Endothelial cell of umbilical vein (primary cell): ENCODE measurements at regions not wholly inside any gene's neighbourhood (a gene's known extent, or its start where the extent isn't known, plus 50 kb on each side); places are given as distances from the start of the nearest gene placed in this dataset.

Source experiments
- BruUV-seq: library from RNA; stranded (reverse); fragments of 400-500 nt; replicated peaks from 2 replicates; lab custom pipeline; 2021; lab: Mats Ljungman, UMichigan
- CTCF ChIA-PET: fragments of 300-600, 350-600 bp; sonication (Branson Sonifier 250); formaldehyde crosslinking; loops from one replicate; lab custom pipeline; 2021; ENCODE audit warnings: antibody characterized with exemption, inconsistent platforms; lab: Charles Lee
- POLR2A ChIA-PET: fragments of 300-600, 350-600 bp; sonication (Branson Sonifier 250); formaldehyde crosslinking; loops from one replicate; lab custom pipeline; 2021; ENCODE audit warnings: antibody characterized with exemption, inconsistent platforms; lab: Charles Lee
- DNase-seq: peaks from one replicate; pipeline ENCODE4 v3.0.0-alpha.2; 2011; ENCODE audit warnings: low read depth, low spot score
- FAIRE-seq: peaks from 2 replicates; lab custom pipeline; 2011; peaks lifted over from hg19 to GRCh38; lab: Jason Lieb, UNC
- H2AFZ ChIP-seq: 2 replicates; pipeline ENCODE4 v1.6.0; 2012; ENCODE audit warnings: low read depth, low read length, control low read depth, inconsistent platforms
- H3K27ac ChIP-seq: 2 replicates; pipeline ENCODE4 v1.5.1; 2011; ENCODE audit warnings: low read depth, mild to moderate bottlenecking, control low read depth, low read length, moderate library complexity; ENCODE audit not compliant: insufficient read depth
- H3K27me3 ChIP-seq, 2 experiments: 2 replicates each; pipeline versions ENCODE4 v1.6.0 to v1.6.1; 2011; ENCODE audit warnings: low read length in 2 of 2, mixed read lengths in 1 of 2; ENCODE audit not compliant: control insufficient read depth in 2 of 2, insufficient read depth in 2 of 2
- H3K36me3 ChIP-seq, 2 experiments: 2 replicates in 1 of 2; 3 replicates in 1 of 2; pipeline ENCODE4 v1.5.1; 2011; ENCODE audit warnings: low read length in 2 of 2, mild to moderate bottlenecking in 1 of 2, moderate library complexity in 1 of 2; ENCODE audit not compliant: control insufficient read depth in 2 of 2, insufficient read depth in 2 of 2; ENCODE audit errors: extremely low read depth in 1 of 2
- H3K4me1 ChIP-seq: 3 replicates; pipeline ENCODE4 v1.5.1; 2011; ENCODE audit warnings: mild to moderate bottlenecking, low read length; ENCODE audit not compliant: control insufficient read depth, insufficient read depth; ENCODE audit errors: extremely low read depth
- H3K4me2 ChIP-seq: 2 replicates; pipeline ENCODE4 v1.6.1; 2011; ENCODE audit warnings: low read length, control low read depth, mixed read lengths; ENCODE audit not compliant: insufficient read depth
- H3K4me3 ChIP-seq, 3 experiments: fragments of 200-600 bp in 1 of 3; sonication (generic), shearing (Covaris generic) in 1 of 3; replicated peaks in 1 of 3; 2 replicates each; pipeline ENCODE4 v1.5.1; 2011 to 2016; ENCODE audit warnings: control low read depth in 3 of 3, low read length in 3 of 3, mild to moderate bottlenecking in 2 of 3, inconsistent platforms in 1 of 3, low read depth in 1 of 3, moderate library complexity in 1 of 3; ENCODE audit not compliant: insufficient read depth in 1 of 3
- H3K79me2 ChIP-seq: 2 replicates; pipeline ENCODE4 v1.6.0; 2012; ENCODE audit warnings: low read length, inconsistent platforms; ENCODE audit not compliant: control insufficient read depth, insufficient read depth
- H3K9ac ChIP-seq: replicated peaks from 2 replicates; pipeline ENCODE3; 2011; ENCODE audit warnings: low read length, control low read depth; ENCODE audit not compliant: insufficient read depth; ENCODE audit errors: extremely low read depth
- H3K9me1 ChIP-seq: replicated peaks from 3 replicates; pipeline ENCODE4 v1.6.0; 2011; ENCODE audit warnings: mild to moderate bottlenecking, low read length; ENCODE audit not compliant: control insufficient read depth, insufficient read depth; ENCODE audit errors: extremely low read depth
- H3K9me3 ChIP-seq: replicated peaks from 2 replicates; pipeline ENCODE4 v1.5.1; 2012; ENCODE audit warnings: low read length, inconsistent platforms; ENCODE audit not compliant: control insufficient read depth, insufficient read depth
- H4K20me1 ChIP-seq: replicated peaks from 2 replicates; pipeline ENCODE3; 2011; ENCODE audit warnings: mild to moderate bottlenecking, low read length; ENCODE audit not compliant: control insufficient read depth, insufficient read depth; ENCODE audit errors: extremely low read depth
- EZH2 ChIP-seq: IDR thresholded peaks from 2 replicates; pipeline ENCODE4 v1.6.1; 2012; ENCODE audit warnings: borderline replicate concordance, low read depth, mild to moderate bottlenecking, moderate library complexity, low read length, inconsistent platforms; ENCODE audit not compliant: severe bottlenecking
- FOS ChIP-seq: IDR thresholded peaks from 2 replicates; pipeline ENCODE4 v1.6.1; 2011; ENCODE audit warnings: mild to moderate bottlenecking, low read length, moderate library complexity, borderline replicate concordance; ENCODE audit not compliant: insufficient read depth
- JUN ChIP-seq: IDR thresholded peaks from 2 replicates; pipeline ENCODE4 v1.6.1; 2011; ENCODE audit warnings: borderline replicate concordance, low read depth; ENCODE audit not compliant: insufficient read length, insufficient read depth
- MYC ChIP-seq: IDR thresholded peaks from one replicate; pipeline ENCODE4 v1.6.1; 2011; ENCODE audit warnings: mild to moderate bottlenecking, low read depth, low read length
- POLR2A ChIP-seq: IDR thresholded peaks from 2 replicates; pipeline ENCODE4 v1.6.1; 2012; ENCODE audit warnings: low read depth, mild to moderate bottlenecking, control low read depth, low read length
- POLR2AphosphoS5 ChIP-seq: IDR thresholded peaks from 2 replicates; pipeline ENCODE4 v1.6.1; 2012; ENCODE audit warnings: low read depth, mild to moderate bottlenecking, control low read depth, low read length, moderate library complexity; ENCODE audit not compliant: insufficient read depth
- dilution Hi-C: fragments of 300-500 bp; cut with MboI; formaldehyde crosslinking; loops from one replicate; pipeline ENCODE4 v1.15.0; 2019; ENCODE audit warnings: low sequenced_read_pairs; ENCODE audit not compliant: extremely low pct_ligation_motif_present
- intact Hi-C: fragments of 100-400 bp; cut with micrococcal nuclease; formaldehyde crosslinking; loops from one replicate; pipeline ENCODE4 v1.10.0; 2022

DNA sequence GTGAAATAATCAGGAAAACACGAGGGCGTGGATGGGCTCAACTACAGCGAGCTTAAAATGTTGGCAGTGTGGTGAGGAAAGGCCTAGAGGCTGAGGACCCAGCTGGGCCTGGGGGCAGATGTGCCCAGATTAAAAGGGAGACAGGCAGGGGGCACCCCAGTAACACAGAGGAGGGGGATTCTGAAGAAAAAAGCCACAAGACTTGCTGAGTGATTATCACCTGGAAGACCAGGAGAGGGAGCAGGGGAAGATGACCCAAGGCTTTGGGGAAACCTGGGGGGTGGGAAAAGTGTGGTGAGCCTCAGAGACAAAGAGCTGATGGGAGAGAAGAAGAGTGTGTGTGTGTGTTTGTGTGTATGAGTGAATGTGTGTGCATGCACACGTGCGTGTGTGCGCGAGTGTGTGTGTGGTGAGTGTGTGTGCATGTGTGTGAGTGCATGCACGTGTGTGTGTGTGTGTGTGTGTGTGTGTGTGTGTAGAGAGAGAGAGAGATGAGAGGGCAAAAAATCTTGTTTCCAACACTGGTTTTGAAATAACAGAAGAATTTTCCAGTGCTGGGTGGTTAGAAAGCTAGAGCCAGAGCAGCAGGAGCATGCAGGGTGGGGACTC is 500.5 kb downstream of the BUD13 start:
- DNase-seq = no peak
- Histone ChIP-seq H2AFZ (no peak overlapping the region), H3K9ac (no peak overlapping the region), H3K27me3 (peaks cover 0 to 3% of the 10 kb centered on the region in 2 experiments), H3K4me2 (no peak overlapping the region), H3K79me2 (no peaks in the 10 kb centered on the region), H3K4me3 (no peak overlapping the region), H3K9me3 (no peaks in the 10 kb centered on the region), H3K27ac (no peak overlapping the region), H4K20me1 (no peaks in the 10 kb centered on the region), H3K4me1 (no peaks in the 10 kb centered on the region), H3K9me1 (no peaks in the 10 kb centered on the region), H3K36me3 (no peaks in the 10 kb centered on the region)
- dilution Hi-C loops = no loop called here
- CTCF ChIA-PET = interaction anchor here (1.2 kb wide), 1 partner anchor 10 kb away, joined by 3 read pairs; no protein-coding TSS in a partner anchor
- no TSS peak for BruUV-seq
- TF ChIP-seq POLR2A (no peak), EZH2 (no peak), POLR2AphosphoS5 (no peak)
- POLR2A ChIA-PET = no interaction called here
- no peak for FAIRE-seq
- intact Hi-C loops = loop anchor here (10.0 kb wide), 1 partner anchor 153 kb away; no protein-coding TSS in a partner anchor

DNA sequence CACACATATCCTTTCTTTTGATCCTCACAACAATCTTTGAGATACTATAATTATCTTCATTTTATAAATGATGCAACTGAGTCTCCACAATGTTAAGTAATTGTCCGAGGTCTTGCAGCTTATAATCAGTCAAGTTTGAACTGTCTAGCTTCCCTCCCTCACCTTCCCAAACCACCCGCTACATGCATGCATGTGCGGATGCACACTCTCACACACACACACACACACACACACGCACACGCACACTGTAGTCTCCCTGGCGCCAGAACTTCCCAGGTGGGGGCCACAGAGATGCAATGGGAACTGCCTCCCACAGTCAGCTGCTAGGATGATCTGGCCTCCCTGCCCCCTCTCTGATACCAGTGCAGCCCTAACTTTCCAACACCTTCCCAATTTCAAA is 501.3 kb downstream of the BUD13 start:
- H3K9me3 ChIP-seq = no peaks in the 10 kb centered on the region
- dilution Hi-C loops (no loop called here), intact Hi-C loops (loop anchor here (10.0 kb wide), 1 partner anchor 153 kb away; no protein-coding TSS in a partner anchor)
- H4K20me1 ChIP-seq = no peaks in the 10 kb centered on the region
- no peak overlapping the region for H3K4me3 ChIP-seq
- no peak overlapping the region for H3K9ac ChIP-seq
- H3K27ac ChIP-seq = no peak overlapping the region
- H3K27me3 ChIP-seq = peaks cover 0 to 3% of the 10 kb centered on the region in 2 experiments
- FAIRE-seq (no peak), DNase-seq (no peak)
- TF ChIP-seq JUN = no peak
- TF ChIP-seq FOS = no peak
- no peak for TF ChIP-seq MYC
- TF ChIP-seq POLR2AphosphoS5 = no peak
- H3K9me1 ChIP-seq = no peaks in the 10 kb centered on the region
- H3K36me3 ChIP-seq = no peaks in the 10 kb centered on the region
- H2AFZ ChIP-seq = no peak overlapping the region
- no peaks in the 10 kb centered on the region for H3K79me2 ChIP-seq
- BruUV-seq = no TSS peak
- CTCF ChIA-PET = interaction anchor here (1.2 kb wide), 1 partner anchor 55 kb away, joined by 3 read pairs; no protein-coding TSS in a partner anchor
- no peaks in the 10 kb centered on the region for H3K4me1 ChIP-seq
- POLR2A ChIA-PET = no interaction called here
- H3K4me2 ChIP-seq = no peak overlapping the region
